Muscle of back (tissue), 3 donors: ENCODE measurements at regions not wholly inside any gene's neighbourhood (a gene's known extent, or its start where the extent isn't known, plus 50 kb on each side); places are given as distances from the start of the nearest gene placed in this dataset.
"Not testable (repeated sequence)": the region's sequence is repeated elsewhere in the genome, so short reads cannot be mapped to it uniquely, and the experiment has no call there.

Experiments
- DNase-seq, 3 donors: peaks; one replicate each; pipeline versions ENCODE4 v3.0.0 to v3.0.0-alpha.2; 2013

GRCh38 chr10:33478089-33478674 is 143.7 kb upstream of the NRP1 start:
- no peak for DNase-seq

- DNase-seq, result no peak
Observed at GRCh38 chr10:33477291-33478088, 143.0 kb upstream of the NRP1 start.

GRCh38 chr10:33476757-33477273 is 142.3 kb upstream of the NRP1 start:
- DNase-seq, result no peak

GRCh38 chr10:33473688-33474087 is 139.2 kb upstream of the NRP1 start:
- DNase-seq, result no peak

GRCh38 chr10:33468006-33468405 is 133.5 kb upstream of the NRP1 start:
- not testable (repeated sequence) for DNase-seq

- peak in 1 of 3 donors; percentile 10 for DNase-seq
Observed at GRCh38 chr10:33465747-33466146, 131.3 kb upstream of the NRP1 start.

GRCh38 chr10:33463011-33463410 is 128.5 kb upstream of the NRP1 start:
- no peak for DNase-seq

GRCh38 chr10:33461295-33461640 is 126.8 kb upstream of the NRP1 start:
- DNase-seq, result no peak

GRCh38 chr10:33460505-33461294 is 126.2 kb upstream of the NRP1 start:
- peak; percentile 36 to 71 (median 46) for DNase-seq

GRCh38 chr10:33459602-33460001 is 125.1 kb upstream of the NRP1 start:
- DNase-seq, result peak in 1 of 3 donors; percentile 11

- DNase-seq, result no peak
Observed at GRCh38 chr10:33455029-33455428, 120.6 kb upstream of the NRP1 start.

GRCh38 chr10:33454554-33454953 is 120.1 kb upstream of the NRP1 start:
- no peak for DNase-seq

GRCh38 chr10:33453081-33454025 is 118.9 kb upstream of the NRP1 start:
- DNase-seq, result peak in 1 of 3 donors; percentile 61

GRCh38 chr10:33448421-33449140 is 114.1 kb upstream of the NRP1 start:
- DNase-seq, result no peak

- DNase-seq, result no peak
Observed at GRCh38 chr10:33441561-33441960, 107.1 kb upstream of the NRP1 start.

GRCh38 chr10:33434933-33435332 is 100.5 kb upstream of the NRP1 start:
- DNase-seq, result peak in 1 of 3 donors; percentile 40

- DNase-seq, result peak; percentile 44 to 82 (median 61)
Observed at GRCh38 chr10:33428682-33429081, 94.2 kb upstream of the NRP1 start.

GRCh38 chr10:33423154-33423529 is 88.7 kb upstream of the NRP1 start:
- peak; percentile 64 to 93 (median 85) for DNase-seq

- DNase-seq, result peak in 1 of 3 donors; percentile 50
Observed at GRCh38 chr10:33422471-33423153, 88.1 kb upstream of the NRP1 start.
